Mesenteric fat pad (tissue), 1 donor: ENCODE measurements at regions not wholly inside any gene's neighbourhood (a gene's known extent, or its start where the extent isn't known, plus 50 kb on each side); places are given as distances from the start of the nearest gene placed in this dataset.

Experiments used
- DNase-seq: peaks from one replicate; pipeline ENCODE4 v3.0.0-alpha.2; 2020; ENCODE audit warnings: low spot score
- donor health status: DM: yes; HTN: yes; CAD: no.

DNA sequence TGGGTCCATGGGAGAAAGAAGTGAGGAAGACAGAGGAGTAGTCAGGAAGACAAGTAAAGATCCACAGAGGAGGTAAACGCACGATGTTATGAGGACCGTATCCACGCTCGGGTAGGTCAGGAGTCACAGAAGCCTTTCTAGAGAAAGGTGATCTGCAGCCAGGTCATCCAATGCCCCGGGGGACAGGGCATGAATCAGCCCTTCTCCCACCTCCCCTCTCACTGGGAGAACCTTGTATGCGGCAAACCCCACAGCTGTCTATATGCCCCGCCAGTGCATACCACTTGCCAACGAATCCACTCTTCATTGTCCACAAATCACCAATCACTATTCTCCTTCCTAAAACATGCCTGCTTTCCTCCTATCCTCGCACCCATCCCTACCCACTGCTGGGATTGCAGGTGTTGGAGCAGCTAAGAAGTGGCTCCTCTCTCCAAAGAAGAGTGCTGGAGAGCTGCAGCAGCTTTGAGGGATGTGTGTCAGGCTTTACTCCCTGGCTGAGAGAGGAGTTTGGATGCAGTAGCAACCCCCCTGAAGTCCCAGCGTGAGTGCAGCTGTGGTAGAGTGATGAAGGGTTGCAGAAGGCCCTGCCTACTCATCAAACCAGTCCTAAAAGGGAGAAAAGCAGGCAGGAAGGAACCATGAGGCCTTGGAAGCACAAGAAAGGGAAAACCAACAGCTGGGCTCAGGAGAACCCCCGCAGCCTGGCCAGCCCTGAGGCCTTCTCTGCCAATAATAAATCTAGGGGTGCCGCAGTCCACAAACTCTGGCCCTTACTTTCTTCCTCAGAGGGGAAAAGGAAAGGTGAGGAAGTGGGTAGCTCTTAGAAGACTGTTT, 102.2 kb upstream of the GADD45A start:
- no peak for DNase-seq

DNA sequence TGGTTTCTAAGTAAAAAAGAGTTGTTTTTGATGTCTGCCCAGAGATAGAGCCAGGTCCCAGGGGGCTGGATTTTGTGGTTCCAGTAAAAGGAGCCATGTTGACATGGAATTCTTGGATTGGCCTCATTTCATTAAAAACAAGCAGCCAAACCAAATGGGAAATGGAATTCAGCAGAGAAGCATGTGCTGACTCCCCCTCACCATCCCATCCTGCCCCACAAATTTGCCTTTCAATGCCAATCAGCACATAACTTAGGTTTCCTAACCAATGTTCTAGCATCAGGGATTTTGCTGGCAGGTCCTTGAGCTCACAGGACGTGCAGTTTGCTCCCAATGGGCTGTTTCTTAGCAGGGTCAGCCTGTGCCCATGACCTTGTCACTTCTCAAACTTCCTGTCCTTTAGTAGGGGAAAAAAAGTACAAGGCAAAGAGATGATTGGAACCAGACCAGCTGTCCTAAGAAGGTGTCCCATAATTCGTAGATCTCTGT, 101.5 kb upstream of the GADD45A start:
- DNase-seq: no peak

DNA sequence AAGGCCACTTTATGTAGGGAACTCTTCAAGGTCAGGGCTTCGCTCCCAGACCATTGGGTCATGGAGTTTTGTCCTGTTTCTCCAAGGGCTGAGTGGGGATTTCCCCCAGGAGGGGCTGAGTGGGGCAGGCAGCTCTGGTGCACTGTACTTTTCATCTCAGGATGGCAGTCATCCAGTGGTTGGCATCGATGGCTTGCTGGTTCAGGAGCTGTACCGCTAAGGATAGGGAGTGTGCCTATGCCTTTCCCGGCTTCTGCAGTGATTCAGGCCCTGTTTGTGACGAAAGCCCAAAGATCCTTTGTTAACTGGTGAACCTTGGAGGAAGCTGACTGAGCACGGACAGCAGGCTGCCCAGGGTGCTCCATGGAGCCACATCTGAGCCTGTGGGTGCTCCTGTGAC, 100.1 kb upstream of the GADD45A start:
- DNase-seq: no peak

DNA sequence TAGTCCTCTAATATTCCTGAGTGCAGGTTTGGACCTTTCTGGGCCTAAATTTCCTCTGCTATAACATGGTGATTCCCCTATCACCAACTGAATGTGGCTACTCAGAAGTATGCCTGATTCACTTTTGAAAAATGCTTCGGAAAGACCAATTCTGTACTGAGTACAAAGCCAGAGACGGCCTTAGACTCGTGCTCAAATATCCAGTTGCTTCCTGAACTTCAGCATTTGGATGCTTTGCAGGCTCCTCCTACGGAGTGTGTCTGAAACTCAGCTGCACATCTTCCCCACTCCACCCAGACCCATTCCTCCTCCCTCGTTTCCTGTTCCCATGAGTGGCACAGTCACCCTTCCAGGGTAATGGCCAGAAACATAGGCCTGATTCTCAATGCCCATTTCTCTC, 98.4 kb upstream of the GADD45A start:
- no peak for DNase-seq

DNA sequence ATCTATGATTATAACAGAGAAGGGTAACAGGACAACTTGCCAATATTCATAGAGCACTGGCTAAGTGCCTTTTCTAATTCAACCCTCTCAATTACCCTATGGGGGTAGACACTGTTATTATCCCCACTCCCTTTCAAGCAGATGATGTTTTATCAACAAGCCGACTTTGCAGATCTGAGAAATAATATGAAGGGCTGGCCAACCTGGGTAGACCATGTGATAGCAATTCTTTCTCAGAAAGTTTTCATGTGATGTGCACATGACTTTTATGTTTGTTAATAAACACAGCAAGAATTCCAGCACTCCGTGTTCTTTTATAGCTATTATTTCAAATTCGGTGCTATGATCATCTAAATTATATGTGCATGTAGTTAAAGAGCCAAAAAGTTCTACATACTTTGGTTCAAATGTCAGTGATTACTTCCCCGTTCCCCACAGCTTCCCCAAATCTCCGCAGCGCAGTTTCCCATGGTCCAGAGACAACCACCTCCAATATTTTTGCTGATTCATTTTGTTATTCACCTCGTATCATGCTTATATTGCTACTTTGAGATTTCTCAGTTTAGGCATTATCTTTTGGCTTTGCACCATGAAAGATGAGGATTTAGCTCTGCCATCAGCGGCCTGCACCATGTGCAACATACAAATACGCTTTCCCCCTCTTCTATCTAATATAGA, 96.7 kb upstream of the GADD45A start:
- DNase-seq: no peak

DNA sequence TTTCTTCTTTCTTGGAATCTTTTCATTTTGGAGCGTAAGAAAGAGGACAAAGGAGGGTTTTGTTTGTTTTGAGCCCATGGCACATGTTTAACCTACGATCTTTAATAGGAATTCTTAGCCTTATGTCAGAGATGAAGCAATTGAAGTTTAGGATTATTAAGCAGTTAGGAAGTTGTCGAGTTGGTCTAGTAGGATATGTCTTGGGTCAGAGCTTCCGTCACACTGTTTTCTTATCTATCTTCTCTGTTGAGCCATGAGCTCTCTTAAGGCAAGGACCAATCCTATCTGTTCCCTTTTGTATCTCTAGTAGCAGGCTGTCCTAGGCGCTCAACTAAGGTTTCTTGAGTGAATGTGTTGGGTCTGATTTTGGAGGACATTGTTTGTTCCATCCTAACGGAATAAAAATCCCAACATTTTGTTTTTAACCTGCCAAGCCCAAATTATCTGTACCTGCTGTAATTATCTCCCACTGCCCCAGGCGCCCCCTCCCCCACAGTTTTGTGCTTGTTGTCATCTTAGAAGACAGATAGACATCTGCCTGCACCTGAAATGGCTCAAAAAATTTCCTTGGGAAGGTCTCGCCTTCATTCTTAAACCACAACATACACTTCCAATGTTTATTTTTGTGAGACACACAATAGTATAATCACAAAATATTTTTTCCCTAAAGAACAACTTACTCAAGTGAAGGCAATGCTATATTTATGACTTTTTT, 95.3 kb upstream of the GADD45A start:
- DNase-seq: no peak

DNA sequence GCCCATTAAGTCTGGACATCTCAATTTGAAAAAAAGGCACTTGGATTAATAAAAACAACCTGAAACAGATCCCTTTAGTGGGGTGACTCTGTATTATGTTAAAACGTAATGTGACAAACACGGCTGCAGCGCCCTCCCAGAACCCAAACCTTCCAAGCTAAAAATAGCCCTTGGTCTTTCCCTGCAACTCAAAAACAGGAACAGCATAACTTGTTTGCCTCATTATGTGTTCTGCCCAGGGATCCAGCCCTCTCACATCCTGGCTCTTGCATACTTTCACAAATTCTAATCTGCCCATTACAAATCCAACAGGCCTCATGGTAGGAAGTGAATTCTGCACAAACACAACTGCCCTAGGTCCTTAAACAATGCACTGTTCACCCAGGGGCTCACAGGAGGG, 94.7 kb upstream of the GADD45A start:
- DNase-seq: no peak

DNA sequence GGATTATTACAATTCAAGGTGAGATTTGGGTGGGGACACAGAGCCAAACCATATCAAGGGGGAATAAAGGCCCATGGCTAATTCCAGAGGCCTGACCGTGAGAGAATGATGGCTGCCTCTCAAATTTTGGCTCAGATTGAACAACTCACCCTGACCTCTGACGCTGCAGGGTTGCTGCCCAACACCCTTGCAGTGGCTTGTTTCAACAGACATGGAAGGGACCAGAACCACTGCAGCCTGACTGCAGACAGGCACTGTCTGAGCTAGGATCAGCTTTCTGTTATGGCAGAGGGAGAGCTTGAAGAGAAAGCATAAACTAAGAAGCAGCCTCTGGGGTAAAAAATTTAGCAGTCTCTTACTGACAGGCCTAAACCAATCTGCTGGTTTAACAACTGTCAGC, 90.2 kb upstream of the GADD45A start:
- DNase-seq: no peak

DNA sequence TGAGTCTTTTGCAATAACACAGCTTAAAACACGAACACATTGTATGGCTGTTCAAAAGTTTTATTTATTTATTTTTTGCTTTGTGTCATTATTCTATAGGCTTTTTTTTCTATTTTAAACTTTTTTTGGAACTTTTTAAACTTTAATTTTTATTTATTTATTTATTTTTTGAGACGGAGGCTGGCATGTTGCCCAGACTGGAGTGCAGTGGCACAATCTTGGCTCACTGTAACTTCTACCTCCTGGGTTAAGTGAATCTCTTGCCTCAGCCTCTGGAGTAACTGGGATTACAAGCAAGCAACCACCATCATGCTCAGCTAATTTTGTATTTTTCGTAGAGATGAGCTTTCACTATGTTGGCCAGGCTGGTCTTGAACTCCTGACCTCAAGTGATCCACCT, 88.3 kb upstream of the GADD45A start:
- no peak for DNase-seq

DNA sequence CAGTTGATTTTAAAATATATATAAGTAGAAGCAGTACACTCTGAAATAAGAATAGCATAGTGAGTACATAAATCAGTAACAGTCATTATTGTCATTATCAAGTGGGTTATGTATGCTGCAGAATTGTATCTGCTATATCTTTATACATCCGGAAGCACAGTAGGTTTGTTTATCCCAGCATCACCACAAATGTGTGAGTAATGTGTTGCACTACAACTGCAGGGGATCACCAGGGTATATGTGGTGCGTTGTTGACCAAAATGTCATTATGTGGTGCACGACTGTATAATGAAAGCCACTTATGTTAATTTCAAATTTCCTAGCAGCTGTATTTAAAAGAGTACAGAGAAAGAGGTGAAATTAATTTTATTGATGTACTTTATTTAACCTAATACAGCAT, 87.7 kb upstream of the GADD45A start:
- DNase-seq: no peak

DNA sequence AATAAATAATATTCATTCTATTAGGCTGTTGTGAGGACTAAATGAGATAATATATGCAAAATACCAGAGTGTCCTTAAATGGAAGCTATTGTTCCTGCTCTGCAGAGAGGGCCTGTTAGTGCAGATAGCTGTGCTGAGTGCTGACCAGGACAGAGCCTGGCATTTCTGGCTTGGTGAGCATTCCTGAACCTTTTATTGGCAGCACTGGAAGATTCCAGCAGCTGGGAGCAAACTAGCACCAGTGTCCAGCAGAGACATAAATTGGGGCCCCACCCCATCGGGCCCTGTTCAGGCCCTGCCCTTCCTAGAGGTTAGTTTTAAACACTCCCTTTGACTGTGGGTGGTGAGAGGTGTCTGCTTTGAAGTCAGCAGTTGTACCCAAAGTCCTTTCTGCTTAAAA, 85.9 kb upstream of the GADD45A start:
- DNase-seq: no peak

DNA sequence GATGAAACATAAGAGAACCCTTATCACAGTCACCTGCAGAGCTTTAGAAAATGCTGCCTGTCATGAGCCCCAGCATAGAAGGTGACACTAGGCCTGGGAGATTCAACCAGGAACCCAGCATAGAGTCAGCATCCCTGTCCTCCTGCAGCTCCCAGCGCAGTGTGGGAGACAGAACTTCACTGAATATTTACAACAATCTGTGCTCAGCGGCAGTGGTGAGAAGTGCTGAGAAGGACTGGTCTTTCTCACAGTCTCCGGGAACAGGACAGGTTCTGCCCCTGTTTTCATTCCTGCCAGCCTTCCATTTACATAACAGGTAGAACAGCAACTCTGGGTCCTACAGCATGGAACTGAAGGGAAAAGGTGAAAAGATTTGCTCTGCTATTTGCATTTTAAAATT, 83.5 kb upstream of the GADD45A start:
- DNase-seq: no peak

DNA sequence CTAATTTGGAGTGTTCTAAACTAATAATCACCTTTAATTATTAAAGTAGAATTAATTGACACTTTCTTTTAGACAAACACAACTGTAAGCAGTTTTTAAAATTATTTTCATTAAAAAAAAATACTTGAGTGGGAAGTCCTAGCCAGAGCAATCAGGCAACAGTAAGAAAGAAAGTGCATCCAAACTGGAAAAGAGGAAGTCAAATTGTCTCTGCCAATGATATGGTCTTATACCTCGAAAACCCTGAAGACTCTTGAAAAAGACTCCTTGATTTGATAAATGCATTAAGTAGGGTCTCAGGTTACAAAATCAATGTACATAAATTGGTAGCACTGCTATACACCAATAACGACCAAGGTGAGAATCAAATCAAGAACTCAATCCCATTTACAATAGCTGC, 83.0 kb upstream of the GADD45A start:
- no peak for DNase-seq

DNA sequence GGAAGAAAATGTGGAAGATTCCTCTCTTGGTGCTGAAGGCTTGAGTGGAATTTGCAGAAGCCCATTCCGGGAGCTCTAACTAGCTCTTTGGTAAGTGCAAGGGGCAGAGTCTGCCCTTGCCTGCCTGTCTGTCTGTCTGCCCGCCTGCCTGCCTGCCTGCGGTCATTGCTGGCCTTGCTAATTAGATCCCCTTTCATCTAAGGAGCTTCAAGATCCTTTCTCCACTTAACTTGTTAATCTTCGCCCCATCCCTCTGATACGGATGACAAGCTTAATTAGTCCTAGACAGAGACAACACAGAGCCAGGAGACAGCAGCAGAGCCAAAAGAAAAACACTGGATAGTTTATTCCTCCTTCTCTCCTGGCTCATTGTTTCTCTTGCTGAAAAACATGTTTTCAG, 80.2 kb upstream of the GADD45A start:
- DNase-seq: no peak

DNA sequence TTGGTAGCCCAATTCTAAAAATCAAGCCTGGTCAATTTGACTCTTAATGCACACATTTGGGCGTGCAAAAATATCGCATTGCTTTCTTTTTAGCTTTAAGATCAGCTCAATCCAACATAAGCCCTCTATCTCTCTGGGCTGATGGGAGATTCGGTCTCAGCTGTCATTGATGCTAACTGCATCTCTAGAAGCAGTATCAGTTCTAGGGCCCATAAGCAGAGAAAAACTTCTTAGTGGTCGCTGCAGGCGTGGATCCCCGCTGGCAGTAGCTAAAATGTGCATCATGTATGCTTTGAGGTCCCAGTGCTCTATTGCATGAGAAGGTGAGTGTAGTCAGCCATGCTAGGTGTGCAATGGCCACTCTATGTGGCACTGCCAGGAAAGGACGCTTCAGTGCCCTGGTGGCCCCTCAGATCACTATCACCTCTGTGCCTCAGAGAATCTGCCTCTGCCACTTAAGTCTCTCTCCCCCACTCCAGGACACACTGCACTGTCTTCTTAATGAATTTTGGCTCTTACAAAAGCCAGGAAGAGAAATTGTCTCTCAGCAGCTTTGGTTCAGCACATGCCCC, 79.7 kb upstream of the GADD45A start:
- no peak for DNase-seq

DNA sequence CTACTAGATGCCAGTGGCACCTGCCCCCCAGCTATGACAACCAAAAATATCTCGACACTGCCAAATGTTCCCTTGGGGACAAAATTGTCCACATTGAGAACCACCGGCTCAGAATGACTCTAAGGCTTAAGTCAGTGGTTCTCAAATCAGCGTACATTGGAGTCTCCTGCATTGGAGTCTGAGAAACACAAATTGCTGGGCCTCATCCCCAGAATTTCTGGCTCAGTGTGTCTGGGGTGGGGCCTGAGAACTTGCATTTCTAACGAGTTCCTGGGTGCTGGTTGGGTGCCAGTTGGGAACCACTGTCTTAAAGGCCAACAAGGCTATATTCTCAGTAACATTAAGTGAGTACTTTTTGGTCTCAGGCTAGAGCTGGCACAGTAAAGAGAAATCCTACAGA, 77.7 kb upstream of the GADD45A start:
- no peak for DNase-seq

DNA sequence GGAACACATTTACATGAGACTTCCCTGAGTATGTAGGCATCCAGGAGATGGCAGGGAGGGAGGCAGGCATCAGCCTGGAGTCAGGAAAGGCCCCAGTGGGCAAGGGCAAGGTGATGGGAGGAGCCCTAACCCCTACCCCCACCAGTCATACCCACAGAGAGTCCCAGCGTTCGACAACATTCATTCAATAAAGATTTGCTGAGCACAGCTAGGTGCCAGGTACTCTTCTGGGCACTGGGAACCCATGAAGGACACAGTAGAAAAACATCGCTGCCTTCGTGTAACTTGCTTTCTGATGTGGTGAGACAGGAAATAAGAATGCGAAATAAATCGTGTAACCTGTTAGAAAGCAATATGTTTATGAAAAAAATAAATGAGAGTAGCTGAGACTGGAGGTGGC, 77.3 kb upstream of the GADD45A start:
- DNase-seq: no peak

DNA sequence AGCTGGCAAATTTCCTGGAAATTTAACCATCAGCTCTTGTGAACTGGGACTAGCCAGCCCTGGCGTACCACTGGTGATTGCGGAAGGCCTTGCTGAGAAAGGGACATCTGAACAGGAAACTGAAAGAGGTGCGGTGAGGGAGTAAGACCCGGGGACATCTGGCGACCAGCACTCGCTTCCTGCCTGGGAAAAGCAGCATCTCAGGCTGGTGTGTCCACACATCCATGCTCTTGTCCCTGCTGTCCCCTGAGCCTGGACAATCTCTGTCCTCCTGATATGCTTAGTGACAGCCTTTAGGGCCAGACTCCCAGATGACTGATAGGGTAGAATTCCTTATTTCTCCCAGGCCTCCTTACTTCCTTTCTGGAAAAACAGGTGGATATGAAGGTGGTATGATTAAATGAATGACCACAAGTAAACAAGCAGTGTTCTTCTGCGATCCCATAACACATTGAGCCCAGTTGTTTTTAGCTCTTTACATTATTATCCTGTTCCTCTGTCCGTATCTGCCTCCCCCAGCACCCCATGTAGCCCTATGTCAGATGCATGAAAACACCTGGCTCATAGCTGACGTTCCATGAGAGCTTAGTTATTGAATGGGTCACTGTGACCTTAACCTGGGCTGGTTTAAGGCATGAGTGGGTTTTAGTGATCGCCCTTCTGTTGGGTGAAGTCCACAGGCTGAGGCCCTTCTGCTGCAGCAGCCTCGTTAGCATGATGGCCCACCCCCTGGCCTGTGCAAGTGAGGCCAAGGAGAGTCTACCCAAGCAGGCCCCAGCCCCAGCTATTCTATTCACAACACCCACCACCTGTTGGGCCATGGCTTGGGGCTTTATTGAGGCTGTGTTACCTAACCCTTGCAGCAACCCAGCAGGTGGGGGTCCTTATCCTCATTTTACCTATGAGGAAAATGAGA, 76.1 kb upstream of the GADD45A start:
- no peak for DNase-seq

DNA sequence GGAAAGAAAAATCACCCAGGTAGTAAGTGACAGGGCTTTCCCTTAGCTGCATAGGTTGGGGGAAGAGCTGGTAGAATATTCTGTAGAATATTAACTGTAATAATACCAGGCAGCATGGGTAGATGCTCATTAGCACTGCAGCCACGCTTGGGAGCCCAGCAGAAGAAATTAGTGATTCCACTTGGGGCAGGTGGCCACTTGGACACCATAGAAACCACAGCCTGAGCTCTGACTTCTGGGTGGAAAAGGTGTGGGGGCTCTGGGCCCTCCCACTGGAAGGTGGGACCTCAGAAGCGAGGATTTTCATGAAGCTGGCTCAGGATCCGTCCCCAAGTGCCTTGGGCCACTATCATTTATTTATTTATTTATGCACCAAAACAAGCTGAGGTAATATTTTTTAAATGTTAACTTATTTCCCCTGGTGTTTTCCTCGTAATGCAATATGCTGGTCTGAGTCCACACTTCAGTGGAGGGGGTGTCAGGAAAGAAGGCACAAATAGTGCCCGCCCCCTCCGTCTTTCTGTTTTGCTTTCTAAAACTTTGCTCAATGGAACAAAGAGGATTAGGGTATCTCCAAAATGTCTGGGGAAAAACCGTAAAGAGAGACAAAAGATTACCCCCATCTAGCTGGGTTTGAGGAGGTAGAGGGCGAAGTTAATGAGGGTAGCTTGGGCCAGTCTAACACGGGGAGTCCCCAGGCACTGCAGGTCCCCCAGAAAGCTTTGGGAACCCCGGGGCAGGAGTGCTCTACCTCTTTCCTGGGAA, 75.2 kb upstream of the GADD45A start:
- no peak for DNase-seq

DNA sequence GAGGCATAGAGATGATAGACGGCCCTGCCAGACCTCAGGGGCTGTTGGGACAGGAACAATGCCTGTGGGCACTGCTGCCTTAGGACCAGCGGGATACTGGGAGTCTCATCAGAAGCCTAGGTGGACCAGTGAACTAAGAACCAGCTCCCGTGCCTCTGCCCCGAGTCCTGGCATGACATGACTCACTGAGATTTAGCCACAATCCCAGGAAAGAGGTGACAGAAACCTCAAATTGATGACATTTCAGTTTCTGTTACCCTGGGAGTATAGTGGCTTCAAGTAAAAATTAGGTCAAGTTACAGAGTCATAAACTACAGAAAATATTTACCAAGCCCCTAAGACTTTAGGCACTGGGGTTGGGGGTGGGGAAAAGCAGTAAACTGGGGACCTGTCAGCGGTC, 74.6 kb upstream of the GADD45A start:
- DNase-seq: no peak
